ENCODE measurements at regions not wholly inside any gene's neighbourhood (a gene's known extent, or its start where the extent isn't known, plus 50 kb on each side); places are given as distances from the start of the nearest gene placed in this dataset.

DNA sequence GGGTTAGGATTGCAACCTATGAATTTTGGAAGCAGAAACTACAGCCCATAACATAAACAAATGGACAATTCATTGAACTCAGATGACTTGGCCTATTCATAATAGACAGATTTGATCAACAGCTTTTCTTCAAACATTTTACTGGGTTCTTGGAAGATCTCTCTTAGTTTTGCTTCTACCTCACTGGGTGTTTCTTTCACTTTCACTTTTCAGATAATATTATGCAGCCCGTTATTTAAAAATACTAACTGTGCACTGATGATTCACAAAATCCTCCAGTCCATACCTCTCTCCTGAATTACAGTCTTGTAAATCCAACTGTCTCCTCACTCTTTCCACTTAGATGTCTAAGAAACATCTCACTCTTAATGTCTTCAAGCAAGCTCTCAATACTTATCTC, 183.5 kb upstream of the IRX1 start:
- TF ChIP-seq, protein P1, sequence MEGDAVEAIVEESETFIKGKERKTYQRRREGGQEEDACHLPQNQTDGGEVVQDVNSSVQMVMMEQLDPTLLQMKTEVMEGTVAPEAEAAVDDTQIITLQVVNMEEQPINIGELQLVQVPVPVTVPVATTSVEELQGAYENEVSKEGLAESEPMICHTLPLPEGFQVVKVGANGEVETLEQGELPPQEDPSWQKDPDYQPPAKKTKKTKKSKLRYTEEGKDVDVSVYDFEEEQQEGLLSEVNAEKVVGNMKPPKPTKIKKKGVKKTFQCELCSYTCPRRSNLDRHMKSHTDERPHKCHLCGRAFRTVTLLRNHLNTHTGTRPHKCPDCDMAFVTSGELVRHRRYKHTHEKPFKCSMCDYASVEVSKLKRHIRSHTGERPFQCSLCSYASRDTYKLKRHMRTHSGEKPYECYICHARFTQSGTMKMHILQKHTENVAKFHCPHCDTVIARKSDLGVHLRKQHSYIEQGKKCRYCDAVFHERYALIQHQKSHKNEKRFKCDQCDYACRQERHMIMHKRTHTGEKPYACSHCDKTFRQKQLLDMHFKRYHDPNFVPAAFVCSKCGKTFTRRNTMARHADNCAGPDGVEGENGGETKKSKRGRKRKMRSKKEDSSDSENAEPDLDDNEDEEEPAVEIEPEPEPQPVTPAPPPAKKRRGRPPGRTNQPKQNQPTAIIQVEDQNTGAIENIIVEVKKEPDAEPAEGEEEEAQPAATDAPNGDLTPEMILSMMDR (IDR thresholded peaks at IDR 0.05) = no peak
- no peak for TF ChIP-seq POLR2AphosphoS5 (IDR thresholded peaks at IDR 0.05)
